HTR-8/SVneo (cell line): ENCODE measurements at regions not wholly inside any gene's neighbourhood (a gene's known extent, or its start where the extent isn't known, plus 50 kb on each side); places are given as distances from the start of the nearest gene placed in this dataset.
"Not testable (repeated sequence)": the region's sequence is repeated elsewhere in the genome, so short reads cannot be mapped to it uniquely, and the experiment has no call there.

Source experiments
- DNase-seq: peaks from one replicate; pipeline ENCODE4 v3.0.0; 2011; ENCODE audit warnings: low spot score, mixed read lengths; ENCODE audit not compliant: insufficient read length
- FAIRE-seq: peaks from 2 replicates; lab custom pipeline; 2011; peaks lifted over from hg19 to GRCh38; lab: Jason Lieb, UNC

GRCh38 chr17:72556944-72557826 is 436.4 kb downstream of the SOX9 start:
- FAIRE-seq (peak; percentile 92), DNase-seq (peak; percentile 91)

DNA sequence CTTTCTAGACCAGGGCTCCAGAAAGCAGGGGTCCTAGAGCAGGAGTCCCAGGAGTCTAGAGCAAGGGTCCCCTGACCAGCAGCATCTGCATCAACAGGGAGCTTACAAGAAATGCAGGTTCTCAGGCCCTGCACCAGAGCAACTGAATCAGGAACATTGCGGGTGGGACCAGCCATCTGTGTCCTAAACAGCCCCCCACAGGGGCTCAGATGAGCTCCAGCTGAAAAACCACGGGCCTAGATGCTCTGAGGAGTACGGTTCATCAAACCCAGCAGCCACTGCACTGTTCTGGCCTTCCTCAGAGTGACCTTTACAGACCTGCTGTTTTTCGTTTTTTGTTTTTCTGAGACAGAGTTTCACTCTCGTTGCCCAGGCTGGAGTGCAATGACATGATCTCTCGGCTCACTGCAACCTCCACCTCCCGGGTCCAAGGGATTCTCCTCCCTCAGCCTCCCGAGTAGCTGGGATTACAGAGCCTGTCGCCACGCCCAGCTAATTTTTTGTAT is 438.2 kb downstream of the SOX9 start:
- no peak for FAIRE-seq
- no peak for DNase-seq

- DNase-seq: peak; percentile 86
- FAIRE-seq: peak; percentile 48
Observed at GRCh38 chr17:72560303-72561247, 439.8 kb downstream of the SOX9 start.

DNA sequence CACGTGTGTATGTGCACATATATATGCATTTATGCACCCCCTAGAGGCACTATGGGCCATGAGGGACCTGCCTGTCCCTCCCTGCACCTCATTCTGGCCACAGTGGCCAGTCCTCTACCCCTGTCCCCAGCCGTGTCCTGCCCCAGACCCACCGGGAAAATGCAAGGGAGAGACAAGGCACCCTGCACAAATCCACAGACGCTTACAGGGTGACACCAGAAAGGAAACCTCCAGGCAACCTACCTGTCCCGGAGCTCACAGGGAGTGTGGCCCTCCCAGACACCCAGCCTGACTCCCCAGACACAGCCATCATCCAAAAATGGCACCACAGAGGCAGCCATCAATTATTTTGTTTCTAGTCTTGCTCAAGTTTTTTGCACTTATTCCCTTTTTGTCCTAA is 440.4 kb downstream of the SOX9 start:
- FAIRE-seq: no peak
- DNase-seq: no peak

GRCh38 chr17:72561680-72562079 is 440.9 kb downstream of the SOX9 start:
- FAIRE-seq (no peak), DNase-seq (no peak)

GRCh38 chr17:72562615-72563188 is 441.9 kb downstream of the SOX9 start:
- DNase-seq (no peak), FAIRE-seq (no peak)

DNA sequence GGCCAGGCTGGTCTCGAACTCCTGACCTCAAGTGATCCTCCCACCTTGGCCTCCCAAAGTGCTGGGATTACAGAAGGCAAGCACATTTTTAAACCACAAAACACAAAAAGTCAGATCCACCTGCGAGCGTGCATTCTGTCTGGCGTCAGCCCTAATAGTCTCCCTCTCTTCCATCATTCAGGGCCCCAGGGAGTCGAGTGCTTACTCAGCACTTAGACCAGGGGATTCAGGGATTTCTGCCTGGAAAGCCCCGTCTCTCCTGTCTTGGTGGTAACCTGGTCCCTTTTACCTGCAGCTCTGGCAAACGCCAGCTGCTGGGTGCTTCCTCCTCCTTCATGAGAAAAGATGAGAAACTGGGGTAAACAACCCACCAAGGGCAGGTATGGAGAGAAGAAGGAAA is 443.1 kb downstream of the SOX9 start:
- no peak for FAIRE-seq

DNA sequence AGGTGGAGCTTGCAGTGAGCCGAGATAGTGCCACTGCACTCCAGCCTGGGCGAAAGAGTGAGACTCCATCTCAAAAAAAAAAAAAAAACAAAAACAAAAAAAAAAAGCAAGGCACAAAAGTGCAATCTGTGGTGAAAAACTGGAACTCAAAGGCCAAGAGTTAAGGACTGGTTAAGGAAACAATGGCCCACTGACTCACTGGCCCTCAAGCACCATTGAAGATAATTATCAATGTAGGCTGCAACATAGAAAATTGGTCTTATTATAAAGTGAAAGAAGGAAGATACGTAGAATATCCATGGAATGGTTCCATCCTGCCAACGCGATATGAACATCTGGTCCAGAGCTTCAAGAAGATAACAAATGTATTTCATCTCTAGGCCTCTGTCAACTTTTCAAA is 444.2 kb downstream of the SOX9 start:
- FAIRE-seq (no peak), DNase-seq (no peak)

More for the DNA sequence above, 443.1 kb downstream of the SOX9 start:
- DNase-seq: no peak

DNA sequence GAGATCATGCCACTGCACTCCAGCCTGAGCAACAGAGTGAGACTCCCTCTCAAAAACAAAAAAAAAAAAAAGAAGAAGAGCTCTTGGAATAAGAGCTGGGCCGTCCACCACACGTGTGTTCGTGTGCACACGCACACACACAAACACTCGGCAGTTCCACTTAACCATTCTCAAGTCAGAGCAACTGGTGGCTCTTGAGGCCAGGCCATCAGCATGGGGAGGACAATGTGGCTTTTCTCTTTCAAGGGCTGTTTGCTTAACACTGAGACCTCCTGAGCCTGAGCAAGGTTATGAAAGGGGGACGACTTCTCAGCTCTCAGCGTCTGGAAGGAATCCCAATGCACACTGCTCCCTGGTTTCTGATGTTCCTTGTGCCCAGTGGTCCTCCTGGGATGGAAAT is 444.9 kb downstream of the SOX9 start:
- FAIRE-seq: no peak

DNA sequence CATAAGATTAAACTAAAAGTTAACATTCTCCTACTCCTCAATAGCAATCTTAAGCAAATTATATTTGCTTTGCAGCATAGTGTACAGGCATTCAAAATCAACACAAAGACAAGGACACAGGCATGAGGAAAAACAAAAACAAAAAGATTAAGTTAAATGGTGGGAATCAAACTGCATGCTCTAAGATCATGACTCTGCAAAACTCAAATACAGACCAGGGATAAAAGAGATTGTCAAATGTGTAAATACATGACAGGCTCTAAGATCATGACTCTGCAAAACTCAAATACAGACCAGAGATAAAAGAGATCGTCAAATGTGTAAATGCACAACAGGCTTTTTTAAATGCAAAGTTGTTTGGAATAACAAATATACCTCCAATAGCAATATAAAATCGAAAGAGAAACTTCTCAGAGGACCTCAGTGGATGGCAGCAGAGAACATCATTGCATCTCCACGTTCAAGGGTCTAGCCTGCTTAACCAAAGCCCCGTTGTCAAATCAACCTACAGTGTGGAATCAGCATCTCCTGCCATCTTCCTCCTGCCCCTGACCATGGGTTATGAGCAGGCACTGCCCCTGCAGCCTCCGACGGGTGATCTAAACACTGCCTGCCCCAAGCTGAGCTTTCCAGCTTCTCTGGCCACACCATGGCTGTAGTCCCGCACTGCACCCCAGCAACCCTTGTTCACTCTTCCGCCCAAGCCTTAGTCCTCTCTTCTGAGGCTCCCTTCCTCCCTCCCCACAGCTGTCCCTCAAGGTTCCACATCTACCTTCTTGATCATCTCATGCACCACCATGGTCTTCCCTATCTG is 446.1 kb downstream of the SOX9 start:
- FAIRE-seq (no peak), DNase-seq (no peak)

More for the DNA sequence above, 444.9 kb downstream of the SOX9 start:
- DNase-seq: no peak

- no peak for DNase-seq
- FAIRE-seq: no peak
Observed at GRCh38 chr17:72567774-72568173, 447.0 kb downstream of the SOX9 start.

GRCh38 chr17:72569148-72569946 is 448.5 kb downstream of the SOX9 start:
- DNase-seq (no peak), FAIRE-seq (no peak)

- no peak for FAIRE-seq
- no peak for DNase-seq
Observed at GRCh38 chr17:72571813-72572396, 451.1 kb downstream of the SOX9 start.

GRCh38 chr17:72572604-72573491 is 452.0 kb downstream of the SOX9 start:
- FAIRE-seq (peak; percentile 42), DNase-seq (no peak)

GRCh38 chr17:72573492-72573801 is 452.6 kb downstream of the SOX9 start:
- not testable (repeated sequence) for FAIRE-seq, DNase-seq

DNA sequence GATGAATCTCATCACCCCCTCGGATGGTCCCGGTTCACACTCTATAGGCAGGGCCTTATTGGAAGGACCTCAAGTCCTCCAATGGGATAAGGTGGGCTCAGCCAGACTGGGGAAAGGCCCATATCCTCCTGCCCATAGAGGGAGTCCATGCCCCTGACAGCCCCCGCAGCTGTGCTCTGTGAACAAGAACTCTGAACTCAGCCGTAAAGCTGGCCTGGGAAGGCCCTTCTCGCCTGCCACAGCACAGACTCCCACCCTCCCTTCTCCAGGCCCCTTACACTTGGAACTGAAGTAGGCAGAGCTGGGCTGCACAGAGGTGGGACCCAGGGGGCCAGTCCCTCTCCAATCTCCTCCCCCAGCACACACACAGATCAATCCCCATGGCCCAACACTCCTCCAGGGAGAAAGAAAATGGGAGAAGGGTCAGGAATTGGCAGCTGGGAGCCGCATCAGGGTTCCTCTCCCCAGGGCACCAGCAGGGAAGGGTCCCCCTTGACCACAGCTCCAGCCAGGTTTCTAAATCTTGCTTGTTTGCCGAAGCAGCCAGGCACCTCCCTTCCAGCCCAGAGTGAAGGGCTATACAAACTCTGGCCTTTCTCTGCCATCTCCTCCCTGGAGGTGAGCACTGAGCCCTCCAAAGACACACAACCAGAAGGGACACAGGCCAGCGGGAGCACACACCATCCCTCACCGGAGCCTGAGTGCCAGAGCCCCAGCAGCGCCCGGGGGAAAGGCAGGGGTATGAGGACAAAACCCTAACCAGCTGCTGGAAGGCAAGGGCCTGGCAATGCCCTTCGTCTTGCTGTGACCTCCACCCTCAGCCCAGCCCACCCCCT is 454.1 kb downstream of the SOX9 start:
- FAIRE-seq: no peak

More for the DNA sequence above, 454.1 kb downstream of the SOX9 start:
- no peak for DNase-seq
